SK-N-MC (cell line): ENCODE measurements at regions not wholly inside any gene's neighbourhood (a gene's known extent, or its start where the extent isn't known, plus 50 kb on each side); places are given as distances from the start of the nearest gene placed in this dataset.

Source experiments
- EZH2 ChIP-seq: fragments of 200-600 bp; sonication (generic); IDR thresholded peaks from one replicate; pipeline ENCODE4 v1.6.1; 2017; ENCODE audit warnings: antibody characterized with exemption
- POLR2AphosphoS5 ChIP-seq: IDR thresholded peaks from 2 replicates; pipeline ENCODE4 v1.6.1; 2012; ENCODE audit warnings: mild to moderate bottlenecking, low read depth, low read length, borderline replicate concordance

GRCh38 chrX:38937400-38937799, 136.1 kb downstream of the MID1IP1 start:
- TF ChIP-seq EZH2 = no peak
- TF ChIP-seq POLR2AphosphoS5 = no peak
